ENCODE measurements at regions not wholly inside any gene's neighbourhood (a gene's known extent, or its start where the extent isn't known, plus 50 kb on each side); places are given as distances from the start of the nearest gene placed in this dataset.

- Histone ChIP-seq H3K36me3 (no peaks in the 10 kb centered on the region), H4K20me1 (no peaks in the 10 kb centered on the region), H3K4me3 (no peak overlapping the region), H3K27me3 (no peaks in the 10 kb centered on the region), H3K4me1 (peaks cover 25% of the 10 kb centered on the region), H3K9ac (no peak overlapping the region), H3K9me3 (no peaks in the 10 kb centered on the region), H3K4me2 (peak overlapping the region; percentile 33), H3K27ac (no peak overlapping the region)
- TF ChIP-seq Cebpa-rat (IDR thresholded peaks at IDR 0.05) = no peak
Observed at GRCh38 chr9:81394881-81395675, 294.3 kb downstream of the TLE1 start.

GRCh38 chr9:81393985-81394811, 295.1 kb downstream of the TLE1 start:
- Histone ChIP-seq H3K4me3 (no peak overlapping the region), H3K36me3 (no peaks in the 10 kb centered on the region), H3K9me3 (no peaks in the 10 kb centered on the region), H3K9ac (no peak overlapping the region), H3K27me3 (no peaks in the 10 kb centered on the region), H4K20me1 (no peaks in the 10 kb centered on the region), H3K27ac (no peak overlapping the region), H3K4me2 (peak overlapping the region; percentile 33), H3K4me1 (peaks cover 26% of the 10 kb centered on the region)
- no peak for TF ChIP-seq Cebpa-rat (IDR thresholded peaks at IDR 0.05)

- no peak overlapping the region for H3K9ac ChIP-seq
- H3K36me3 ChIP-seq = no peaks in the 10 kb centered on the region
- no peaks in the 10 kb centered on the region for H4K20me1 ChIP-seq
- no peaks in the 10 kb centered on the region for H3K9me3 ChIP-seq
- no peak overlapping the region for H3K27ac ChIP-seq
- TF ChIP-seq Cebpa-rat (IDR thresholded peaks at IDR 0.05) = no peak
- no peak overlapping the region for H3K4me2 ChIP-seq
- no peaks in the 10 kb centered on the region for H3K27me3 ChIP-seq
- H3K4me1 ChIP-seq = peaks cover 26% of the 10 kb centered on the region
- no peak overlapping the region for H3K4me3 ChIP-seq
Observed at GRCh38 chr9:81391457-81391825, 297.9 kb downstream of the TLE1 start.

GRCh38 chr9:81390792-81391456, 298.4 kb downstream of the TLE1 start:
- no peaks in the 10 kb centered on the region for H3K9me3 ChIP-seq
- no peak overlapping the region for H3K4me2 ChIP-seq
- peak overlapping the region; percentile 3; the same call in 1 of the 2 replicates for H3K27ac ChIP-seq
- H3K27me3 ChIP-seq = no peaks in the 10 kb centered on the region
- H3K4me1 ChIP-seq = peaks cover 26% of the 10 kb centered on the region
- no peak overlapping the region for H3K9ac ChIP-seq
- H4K20me1 ChIP-seq = no peaks in the 10 kb centered on the region
- no peak overlapping the region for H3K4me3 ChIP-seq
- no peaks in the 10 kb centered on the region for H3K36me3 ChIP-seq
- no peak for TF ChIP-seq Cebpa-rat (IDR thresholded peaks at IDR 0.05)

- Histone ChIP-seq H3K27ac (no peak overlapping the region), H4K20me1 (no peaks in the 10 kb centered on the region), H3K27me3 (no peaks in the 10 kb centered on the region), H3K9ac (no peak overlapping the region), H3K4me2 (no peak overlapping the region), H3K36me3 (no peaks in the 10 kb centered on the region), H3K4me1 (peaks cover 26% of the 10 kb centered on the region), H3K9me3 (no peaks in the 10 kb centered on the region), H3K4me3 (no peak overlapping the region)
- TF ChIP-seq Cebpa-rat (IDR thresholded peaks at IDR 0.05) = no peak
Observed at GRCh38 chr9:81389569-81389993, 299.8 kb downstream of the TLE1 start.

- no peaks in the 10 kb centered on the region for H3K9me3 ChIP-seq
- no peaks in the 10 kb centered on the region for H3K27me3 ChIP-seq
- H4K20me1 ChIP-seq = no peaks in the 10 kb centered on the region
- no peak overlapping the region for H3K4me2 ChIP-seq
- no peak overlapping the region for H3K9ac ChIP-seq
- no peaks in the 10 kb centered on the region for H3K36me3 ChIP-seq
- no peak overlapping the region for H3K27ac ChIP-seq
- H3K4me1 ChIP-seq = peaks cover 27% of the 10 kb centered on the region
- no peak for TF ChIP-seq Cebpa-rat (IDR thresholded peaks at IDR 0.05)
- no peak overlapping the region for H3K4me3 ChIP-seq
Observed at GRCh38 chr9:81388831-81389230, 300.5 kb downstream of the TLE1 start.

GRCh38 chr9:81387360-81388106, 301.8 kb downstream of the TLE1 start:
- Histone ChIP-seq H3K4me2 (no peak overlapping the region), H3K4me1 (peaks cover 30% of the 10 kb centered on the region), H3K27ac (no peak overlapping the region), H3K4me3 (no peak overlapping the region), H4K20me1 (no peaks in the 10 kb centered on the region), H3K9me3 (no peaks in the 10 kb centered on the region), H3K36me3 (no peaks in the 10 kb centered on the region), H3K27me3 (no peaks in the 10 kb centered on the region), H3K9ac (no peak overlapping the region)
- TF ChIP-seq Cebpa-rat (IDR thresholded peaks at IDR 0.05) = no peak

- peaks cover 44% of the 10 kb centered on the region for H3K4me1 ChIP-seq
- H3K27ac ChIP-seq = no peak overlapping the region; the same call in 1 of the 2 replicates
- H3K9ac ChIP-seq = no peak overlapping the region
- peak overlapping the region; percentile 60 for H3K4me2 ChIP-seq
- H4K20me1 ChIP-seq = no peaks in the 10 kb centered on the region
- H3K27me3 ChIP-seq = no peaks in the 10 kb centered on the region
- no peak for TF ChIP-seq Cebpa-rat (IDR thresholded peaks at IDR 0.05)
- H3K36me3 ChIP-seq = no peaks in the 10 kb centered on the region
- no peaks in the 10 kb centered on the region for H3K9me3 ChIP-seq
- no peak overlapping the region for H3K4me3 ChIP-seq
Observed at GRCh38 chr9:81384911-81385310, 304.4 kb downstream of the TLE1 start.

GRCh38 chr9:81382281-81382680, 307.1 kb downstream of the TLE1 start:
- Histone ChIP-seq H3K27me3 (no peaks in the 10 kb centered on the region), H3K27ac (no peak overlapping the region), H3K4me1 (peaks cover 54% of the 10 kb centered on the region), H3K9me3 (no peaks in the 10 kb centered on the region), H3K4me2 (no peak overlapping the region), H4K20me1 (no peaks in the 10 kb centered on the region), H3K9ac (no peak overlapping the region), H3K36me3 (no peaks in the 10 kb centered on the region), H3K4me3 (no peak overlapping the region)
- no peak for TF ChIP-seq Cebpa-rat (IDR thresholded peaks at IDR 0.05)

Data from BLaER1 (cell line).